ENCODE measurements at regions not wholly inside any gene's neighbourhood (a gene's known extent, or its start where the extent isn't known, plus 50 kb on each side); places are given as distances from the start of the nearest gene placed in this dataset.
A peak's percentile ranks its signal among the peaks of the same experiment; 100 is the strongest.

GRCh38 chr20:8972963-8973705, 95.8 kb upstream of the PLCB4 start (continued):
- TF ChIP-seq ZHX1 (conservative IDR thresholded peaks at IDR 0.05; ENCODE audit: low read length) (no peak), ELF1 (tag; IDR thresholded peaks at IDR 0.05) (no peak), ZNF354B (CRISPR knock-in tag; IDR thresholded peaks at IDR 0.05) (no peak), CHCHD3 (CRISPR knock-in tag; IDR thresholded peaks at IDR 0.05) (no peak), ZNF41 (CRISPR knock-in tag; conservative IDR thresholded peaks at IDR 0.05) (peak; percentile 65; the same call in 1 of the 2 replicates), ZNF518B (CRISPR knock-in tag; IDR thresholded peaks at IDR 0.05) (no peak), SMAD4 (CRISPR knock-in tag; conservative IDR thresholded peaks at IDR 0.05) (peak; percentile 69; the same call in 1 of the 2 replicates), TEAD1 (CRISPR knock-in tag; IDR thresholded peaks at IDR 0.05) (no peak), SLC30A9 (CRISPR knock-in tag; IDR thresholded peaks at IDR 0.05) (no peak), MAX (CRISPR knock-in tag; IDR thresholded peaks at IDR 0.05) (no peak), PYGO2 (tag; IDR thresholded peaks at IDR 0.05) (peak; percentile 20; the same call in 1 of the 2 replicates), ZNF253 (CRISPR knock-in tag; conservative IDR thresholded peaks at IDR 0.05) (no peak), ZNF24 (IDR thresholded peaks at IDR 0.05) (no peak), CXXC5 (CRISPR knock-in tag; IDR thresholded peaks at IDR 0.05) (0 out of 2 replicates have a peak, but pooled peaks have one; percentile 20)
- TF ChIP-seq, protein P1, sequence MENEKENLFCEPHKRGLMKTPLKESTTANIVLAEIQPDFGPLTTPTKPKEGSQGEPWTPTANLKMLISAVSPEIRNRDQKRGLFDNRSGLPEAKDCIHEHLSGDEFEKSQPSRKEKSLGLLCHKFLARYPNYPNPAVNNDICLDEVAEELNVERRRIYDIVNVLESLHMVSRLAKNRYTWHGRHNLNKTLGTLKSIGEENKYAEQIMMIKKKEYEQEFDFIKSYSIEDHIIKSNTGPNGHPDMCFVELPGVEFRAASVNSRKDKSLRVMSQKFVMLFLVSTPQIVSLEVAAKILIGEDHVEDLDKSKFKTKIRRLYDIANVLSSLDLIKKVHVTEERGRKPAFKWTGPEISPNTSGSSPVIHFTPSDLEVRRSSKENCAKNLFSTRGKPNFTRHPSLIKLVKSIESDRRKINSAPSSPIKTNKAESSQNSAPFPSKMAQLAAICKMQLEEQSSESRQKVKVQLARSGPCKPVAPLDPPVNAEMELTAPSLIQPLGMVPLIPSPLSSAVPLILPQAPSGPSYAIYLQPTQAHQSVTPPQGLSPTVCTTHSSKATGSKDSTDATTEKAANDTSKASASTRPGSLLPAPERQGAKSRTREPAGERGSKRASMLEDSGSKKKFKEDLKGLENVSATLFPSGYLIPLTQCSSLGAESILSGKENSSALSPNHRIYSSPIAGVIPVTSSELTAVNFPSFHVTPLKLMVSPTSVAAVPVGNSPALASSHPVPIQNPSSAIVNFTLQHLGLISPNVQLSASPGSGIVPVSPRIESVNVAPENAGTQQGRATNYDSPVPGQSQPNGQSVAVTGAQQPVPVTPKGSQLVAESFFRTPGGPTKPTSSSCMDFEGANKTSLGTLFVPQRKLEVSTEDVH (IDR thresholded peaks at IDR 0.05; ENCODE audit: low read depth, partially characterized antibody): no peak
- TF ChIP-seq, protein P2, sequence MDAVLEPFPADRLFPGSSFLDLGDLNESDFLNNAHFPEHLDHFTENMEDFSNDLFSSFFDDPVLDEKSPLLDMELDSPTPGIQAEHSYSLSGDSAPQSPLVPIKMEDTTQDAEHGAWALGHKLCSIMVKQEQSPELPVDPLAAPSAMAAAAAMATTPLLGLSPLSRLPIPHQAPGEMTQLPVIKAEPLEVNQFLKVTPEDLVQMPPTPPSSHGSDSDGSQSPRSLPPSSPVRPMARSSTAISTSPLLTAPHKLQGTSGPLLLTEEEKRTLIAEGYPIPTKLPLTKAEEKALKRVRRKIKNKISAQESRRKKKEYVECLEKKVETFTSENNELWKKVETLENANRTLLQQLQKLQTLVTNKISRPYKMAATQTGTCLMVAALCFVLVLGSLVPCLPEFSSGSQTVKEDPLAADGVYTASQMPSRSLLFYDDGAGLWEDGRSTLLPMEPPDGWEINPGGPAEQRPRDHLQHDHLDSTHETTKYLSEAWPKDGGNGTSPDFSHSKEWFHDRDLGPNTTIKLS (IDR thresholded peaks at IDR 0.05; ENCODE audit: borderline replicate concordance, low read depth): no peak

Data from K562 (cell line).